ENCODE measurements at regions not wholly inside any gene's neighbourhood (a gene's known extent, or its start where the extent isn't known, plus 50 kb on each side); places are given as distances from the start of the nearest gene placed in this dataset.

DNA sequence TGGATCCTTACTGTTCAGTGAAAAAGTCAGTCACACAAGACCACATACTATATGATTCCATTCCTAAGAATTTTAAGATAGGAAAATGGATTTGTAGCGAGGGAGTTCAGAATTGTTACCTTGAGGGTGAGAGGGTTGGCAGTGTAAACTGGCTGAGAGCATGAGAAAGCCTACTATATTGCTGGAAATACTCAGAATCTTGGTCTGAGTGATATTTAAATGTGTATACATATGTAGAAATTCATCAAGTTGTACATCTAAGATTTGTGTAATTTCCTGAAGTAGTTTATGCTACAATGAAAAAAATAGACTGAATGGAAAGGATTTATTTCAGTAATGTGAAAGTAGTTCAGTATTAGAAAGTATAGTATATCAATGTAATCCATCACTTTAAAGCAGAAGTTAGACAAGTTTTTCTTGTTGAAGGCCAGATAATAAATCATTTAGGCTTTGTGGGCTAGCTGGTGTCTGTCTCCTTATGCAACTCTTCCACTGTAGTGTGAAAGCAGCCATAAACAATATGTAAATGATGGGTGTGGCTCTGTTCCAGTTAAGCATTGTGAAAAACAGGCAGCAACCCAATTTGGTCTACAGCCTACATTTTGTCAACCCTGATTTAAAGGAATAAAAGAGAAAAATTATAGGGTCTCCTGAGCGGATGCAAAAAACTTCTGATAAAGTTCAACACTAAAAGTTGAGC lies 127.2 kb upstream of the THY1 start:
- DNase-seq (ENCODE audit: low read depth in 2 of 3, low spot score in 2 of 3) = peak in 1 of 3 donors; percentile 8

DNA sequence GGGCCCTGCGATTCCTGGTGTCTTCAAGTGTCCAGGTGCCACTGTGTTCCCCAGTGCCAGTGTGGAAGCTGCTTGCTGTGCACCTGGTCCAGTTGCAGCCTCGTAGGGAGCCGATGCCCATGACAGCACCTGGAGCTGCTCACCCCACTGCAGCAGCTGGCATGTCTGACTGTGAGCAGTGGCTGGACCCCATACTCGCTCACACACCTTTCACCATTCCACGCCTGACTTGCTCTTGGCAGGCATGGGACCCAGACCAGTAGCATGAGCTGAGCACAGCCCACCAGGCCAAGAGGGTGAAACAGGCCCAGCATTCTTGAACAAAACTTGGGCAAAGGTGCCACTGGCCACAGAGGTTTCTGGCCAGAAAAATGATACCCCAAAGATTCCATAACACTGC lies 124.5 kb upstream of the THY1 start:
- DNase-seq (ENCODE audit: low read depth in 2 of 3, low spot score in 2 of 3) = no peak

GRCh38 chr11:119545978-119546915 lies 123.3 kb upstream of the THY1 start:
- DNase-seq (ENCODE audit: low read depth in 2 of 3, low spot score in 2 of 3) = no peak

GRCh38 chr11:119540370-119541125 lies 117.6 kb upstream of the THY1 start:
- no peak for DNase-seq (ENCODE audit: low read depth in 2 of 3, low spot score in 2 of 3)

DNA sequence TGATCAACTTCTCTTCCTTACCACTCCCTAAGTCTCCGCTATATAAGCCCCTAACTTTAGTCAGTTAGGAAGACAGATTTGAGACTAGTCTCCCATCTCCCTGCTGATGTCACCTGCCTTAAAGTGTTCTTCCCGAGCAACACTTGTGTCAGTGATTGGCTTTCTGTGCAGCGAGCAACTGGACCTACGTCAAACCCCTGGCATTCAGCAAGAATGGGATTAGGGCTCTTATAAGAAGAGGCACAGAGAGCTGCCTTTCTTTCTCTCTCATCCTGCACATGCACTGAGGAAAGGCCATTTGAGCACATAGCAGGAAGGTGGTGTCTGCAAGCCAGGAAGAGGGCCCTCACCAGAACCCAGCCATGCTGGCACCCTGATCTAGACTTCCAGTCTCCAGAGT lies 116.6 kb upstream of the THY1 start:
- DNase-seq (ENCODE audit: low read depth in 2 of 3, low spot score in 2 of 3) = no peak

- DNase-seq (ENCODE audit: low read depth in 2 of 3, low spot score in 2 of 3) = no peak
Observed at GRCh38 chr11:119538753-119539152, 115.8 kb upstream of the THY1 start.

DNA sequence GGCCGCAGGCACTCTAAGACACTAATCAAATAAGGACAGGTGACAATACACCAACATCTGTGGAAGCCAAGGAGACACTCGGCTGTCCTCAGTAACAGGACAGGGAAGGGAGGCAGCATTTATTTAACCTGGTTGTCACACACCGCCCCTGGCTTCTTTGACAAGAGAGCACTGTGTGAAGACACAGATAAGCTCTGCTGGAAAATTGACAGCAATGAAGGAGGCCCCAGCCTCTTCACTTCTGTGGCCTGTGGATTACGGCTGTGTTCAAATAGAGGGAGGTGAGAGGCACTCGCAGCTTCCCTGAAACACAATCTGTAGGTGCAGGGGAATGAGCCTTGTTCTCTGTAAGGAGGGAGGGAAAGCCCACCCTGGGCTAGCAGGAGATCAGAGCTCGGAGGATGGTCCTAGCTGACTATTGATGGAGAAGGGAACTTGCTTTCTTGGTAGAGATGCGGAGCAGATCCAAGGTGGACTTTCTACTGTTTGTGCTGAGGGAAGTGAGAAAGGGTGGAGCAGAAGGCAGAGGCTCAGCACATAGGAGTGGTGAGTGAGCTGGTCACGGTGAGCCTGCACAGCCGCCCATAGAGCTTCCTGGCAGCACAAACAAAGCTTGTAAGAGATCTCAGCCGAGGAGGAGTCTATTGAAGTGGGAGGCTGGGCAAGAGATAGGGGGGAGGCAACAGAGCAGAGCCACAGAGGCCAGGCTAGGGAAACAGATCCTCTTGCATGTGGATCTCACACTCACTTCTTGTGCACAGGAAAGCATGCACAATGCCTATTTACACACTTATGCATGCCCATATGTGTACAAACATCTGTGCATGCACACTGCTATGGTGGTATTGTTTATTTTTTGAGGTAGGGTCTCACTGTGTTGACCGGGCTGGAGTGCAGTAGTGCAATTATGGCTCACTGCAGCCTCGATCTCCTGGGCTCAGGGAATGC lies 114.6 kb upstream of the THY1 start:
- no peak for DNase-seq (ENCODE audit: low read depth in 2 of 3, low spot score in 2 of 3)

GRCh38 chr11:119536801-119537200 lies 113.8 kb upstream of the THY1 start:
- no peak for DNase-seq (ENCODE audit: low read depth in 2 of 3, low spot score in 2 of 3)

GRCh38 chr11:119533921-119534736 lies 111.2 kb upstream of the THY1 start:
- DNase-seq (ENCODE audit: low read depth in 2 of 3, low spot score in 2 of 3) = peak in 2 of 3 donors; percentile 57 to 71

- no peak for DNase-seq (ENCODE audit: low read depth in 2 of 3, low spot score in 2 of 3)
Observed at GRCh38 chr11:119533462-119533861, 110.5 kb upstream of the THY1 start.

- DNase-seq (ENCODE audit: low read depth in 2 of 3, low spot score in 2 of 3) = no peak
Observed at GRCh38 chr11:119532551-119532950, 109.6 kb upstream of the THY1 start.

- DNase-seq (ENCODE audit: low read depth in 2 of 3, low spot score in 2 of 3) = no peak
Observed at GRCh38 chr11:119531623-119532022, 108.7 kb upstream of the THY1 start.

DNA sequence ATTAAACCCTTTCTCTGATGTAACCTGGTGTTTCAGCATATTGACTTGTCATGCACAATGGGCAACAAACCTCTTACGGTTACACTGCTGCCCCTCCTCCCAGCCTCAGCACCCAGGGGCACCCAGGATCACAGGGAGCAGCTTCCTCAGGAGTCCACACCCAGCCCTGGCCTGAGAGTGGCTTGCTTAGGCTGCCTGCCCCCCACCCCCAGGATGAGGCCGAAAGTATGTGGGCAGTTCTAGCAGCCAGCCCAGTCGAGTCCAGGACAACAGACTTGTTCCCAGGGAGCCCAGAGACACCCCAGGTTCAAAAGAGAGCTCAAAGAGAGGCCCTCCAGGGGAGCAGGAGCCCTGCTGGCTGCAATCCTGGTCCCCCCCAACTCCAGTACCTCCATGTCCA lies 108.1 kb upstream of the THY1 start:
- DNase-seq (ENCODE audit: low read depth in 2 of 3, low spot score in 2 of 3) = no peak

DNA sequence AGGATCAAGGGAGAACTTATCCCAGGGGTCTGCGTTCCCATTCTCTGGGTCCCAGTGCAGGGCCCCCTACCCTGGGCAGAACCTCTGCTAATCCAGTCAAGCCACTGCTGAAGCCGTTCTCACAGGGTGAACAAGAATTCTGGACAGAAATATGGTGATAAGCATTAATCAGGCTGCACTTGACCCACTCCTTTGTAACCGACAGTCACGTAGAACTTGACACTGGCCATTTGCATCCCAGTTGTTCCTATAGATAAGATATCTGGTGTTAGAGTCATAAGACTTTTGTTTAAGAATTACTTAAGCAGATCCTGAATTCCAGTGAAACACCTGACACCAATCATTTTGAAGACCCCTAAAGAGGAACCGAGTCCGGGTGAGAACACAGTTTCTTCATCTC lies 107.5 kb upstream of the THY1 start:
- no peak for DNase-seq (ENCODE audit: low read depth in 2 of 3, low spot score in 2 of 3)

GRCh38 chr11:119529936-119530335 lies 107.0 kb upstream of the THY1 start:
- DNase-seq (ENCODE audit: low read depth in 2 of 3, low spot score in 2 of 3) = no peak

- no peak for DNase-seq (ENCODE audit: low read depth in 2 of 3, low spot score in 2 of 3)
Observed at GRCh38 chr11:119529063-119529845, 106.3 kb upstream of the THY1 start.

DNA sequence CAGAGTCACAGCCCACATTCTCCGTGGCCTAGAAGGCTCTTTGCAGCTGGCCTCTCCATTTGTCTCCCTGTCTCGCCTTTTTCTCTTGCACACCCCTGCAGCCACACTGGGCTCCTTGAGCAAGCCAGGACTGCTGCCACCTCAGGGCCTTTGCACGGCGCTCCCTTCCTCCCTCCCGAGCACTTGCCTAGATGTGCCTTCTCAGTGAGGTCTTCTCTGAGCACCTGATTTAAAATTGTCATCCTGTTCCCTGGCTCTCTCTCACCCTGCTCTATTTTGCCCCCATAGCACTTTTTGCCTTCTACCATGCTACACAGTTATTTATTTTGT lies 102.9 kb upstream of the THY1 start:
- no peak for DNase-seq (ENCODE audit: low read depth in 2 of 3, low spot score in 2 of 3)

- DNase-seq (ENCODE audit: low read depth in 2 of 3, low spot score in 2 of 3) = peak in 2 of 3 donors; percentile 34 to 67
Observed at GRCh38 chr11:119525180-119525866, 102.4 kb upstream of the THY1 start.

All from hematopoietic multipotent progenitor cell (in vitro differentiated cells).